ENCODE measurements at regions not wholly inside any gene's neighbourhood (a gene's known extent, or its start where the extent isn't known, plus 50 kb on each side); places are given as distances from the start of the nearest gene placed in this dataset.

DNA sequence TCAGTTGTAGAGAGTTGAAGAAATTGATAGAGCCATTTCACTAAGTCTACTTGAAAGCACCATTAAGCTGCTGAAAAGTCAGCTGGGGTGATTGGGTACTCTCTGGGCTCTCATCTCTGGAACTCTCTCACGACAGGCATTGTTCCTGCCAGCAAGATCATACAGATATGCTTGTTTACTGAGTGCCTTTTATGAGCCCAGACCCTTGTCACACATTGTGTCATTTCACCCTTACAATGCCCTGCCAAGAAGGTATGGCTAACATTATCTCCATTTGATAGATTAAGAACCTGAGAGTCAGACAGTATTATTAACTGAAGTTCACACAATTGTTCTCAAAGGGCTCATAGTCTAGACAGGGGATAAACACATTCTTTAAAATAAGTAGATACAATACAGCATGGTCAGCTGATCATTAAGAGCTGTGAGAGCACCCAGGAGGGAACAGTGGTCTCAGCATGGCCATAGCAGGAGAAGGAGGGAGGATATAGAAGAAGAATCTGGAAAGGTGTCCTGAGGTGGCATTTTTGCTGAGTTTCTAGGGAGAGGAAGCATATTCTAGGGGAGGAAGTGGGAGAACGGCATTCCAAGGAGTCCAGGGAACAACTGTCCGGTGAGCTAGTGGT is 580.5 kb downstream of the INSC start:
- Mint-ChIP-seq H3K4me1 (no peaks in the 10 kb centered on the region), H3K4me3 (no peak overlapping the region), H3K36me3 (ENCODE audit: low read depth) (no peaks in the 10 kb centered on the region), H3K9me3 (no peaks in the 10 kb centered on the region), H3K27me3 (no peaks in the 10 kb centered on the region), H3K27ac (no peak overlapping the region)
- CTCF ChIA-PET, result no interaction called here
- POLR2A ChIA-PET, result no interaction called here
- no peak for DNase-seq

DNA sequence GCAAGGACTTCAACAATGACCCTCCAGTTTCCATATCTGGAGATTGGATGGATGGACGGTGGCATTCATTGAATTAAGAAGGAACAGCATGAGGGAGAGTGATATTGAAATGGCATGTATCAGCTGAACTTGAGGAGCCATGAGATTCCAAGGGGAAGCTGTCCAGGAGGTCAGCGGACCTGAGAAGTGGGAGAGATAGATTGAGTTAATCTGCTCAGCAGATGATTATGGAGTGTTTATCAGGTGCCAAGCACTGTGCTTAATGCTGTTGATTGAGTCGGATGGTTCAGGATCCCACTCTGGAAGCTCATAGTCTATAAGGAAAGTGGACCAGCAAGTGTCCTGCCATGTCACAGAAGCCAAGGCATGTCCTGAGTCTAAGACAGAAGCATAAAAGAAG is 581.3 kb downstream of the INSC start:
- POLR2A ChIA-PET, result no interaction called here
- no peaks in the 10 kb centered on the region for H3K36me3 Mint-ChIP-seq (ENCODE audit: low read depth)
- no peak overlapping the region for H3K27ac Mint-ChIP-seq
- no peaks in the 10 kb centered on the region for H3K9me3 Mint-ChIP-seq
- DNase-seq, result no peak
- H3K4me1 Mint-ChIP-seq, result no peaks in the 10 kb centered on the region
- no peaks in the 10 kb centered on the region for H3K27me3 Mint-ChIP-seq
- CTCF ChIA-PET, result no interaction called here
- no peak overlapping the region for H3K4me3 Mint-ChIP-seq

DNA sequence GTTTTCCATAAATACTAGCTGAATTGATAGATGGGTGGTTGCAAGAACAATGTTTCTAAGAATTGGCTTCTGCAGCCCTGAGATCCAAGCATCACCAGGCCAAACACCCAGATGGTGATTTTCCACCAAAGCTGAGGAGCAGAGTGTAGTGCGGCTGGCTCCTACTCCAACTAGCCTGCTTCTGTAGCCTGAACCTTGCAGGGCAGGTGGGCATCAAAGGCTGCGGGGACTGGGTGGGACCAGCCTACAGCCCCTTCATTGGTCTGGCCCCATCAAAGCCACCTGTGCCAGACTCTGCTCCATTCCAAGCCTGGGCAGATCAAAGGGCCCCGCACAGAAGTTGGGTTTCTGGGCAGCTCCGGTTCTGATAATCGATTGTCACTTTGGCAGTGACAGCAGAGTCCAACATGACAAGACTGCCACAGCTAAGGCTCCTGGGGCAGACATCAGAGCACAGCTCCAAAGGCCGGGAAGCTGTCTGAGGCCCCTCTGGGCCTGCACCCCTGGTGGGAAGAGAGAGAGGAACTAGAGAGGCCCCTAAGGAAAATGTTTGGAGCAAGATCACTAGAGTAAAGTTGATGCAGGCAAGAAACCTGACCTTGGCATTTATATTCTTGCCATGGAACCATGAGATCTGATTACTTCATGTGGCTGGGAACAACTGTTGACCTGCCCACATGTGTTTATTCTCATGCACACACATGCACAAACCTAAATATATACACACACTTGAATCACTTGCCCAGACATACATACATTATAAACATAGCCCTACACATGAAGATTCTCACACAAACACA is 582.9 kb downstream of the INSC start:
- Mint-ChIP-seq H3K27ac (no peak overlapping the region), H3K9me3 (no peaks in the 10 kb centered on the region), H3K4me1 (no peaks in the 10 kb centered on the region), H3K4me3 (no peak overlapping the region), H3K27me3 (no peaks in the 10 kb centered on the region), H3K36me3 (ENCODE audit: low read depth) (no peaks in the 10 kb centered on the region)
- CTCF ChIA-PET, result no interaction called here
- POLR2A ChIA-PET, result no interaction called here
- DNase-seq, result no peak

DNA sequence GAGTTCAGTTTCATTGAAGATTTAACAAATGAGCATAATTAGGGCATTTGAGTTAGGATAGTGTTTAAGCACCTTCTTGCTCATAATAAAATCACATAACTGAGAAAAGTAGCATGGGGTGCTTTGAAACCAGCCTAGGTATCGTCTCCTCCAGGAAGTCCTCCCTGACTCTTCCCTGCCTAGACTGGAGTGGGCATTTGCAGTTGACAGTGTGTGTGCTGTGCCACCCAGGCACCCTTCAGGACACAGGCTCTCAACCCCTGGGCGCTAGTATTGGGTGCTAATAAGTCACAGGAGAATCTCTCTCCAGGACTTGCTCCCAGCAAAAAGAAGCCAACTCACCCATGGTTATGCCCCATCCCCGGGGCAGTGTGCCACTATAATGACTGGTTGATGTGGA is 584.1 kb downstream of the INSC start:
- no peak for DNase-seq
- no peak overlapping the region for H3K4me3 Mint-ChIP-seq
- no peaks in the 10 kb centered on the region for H3K27me3 Mint-ChIP-seq
- ChIA-PET POLR2A (no interaction called here), CTCF (no interaction called here)
- H3K9me3 Mint-ChIP-seq, result no peaks in the 10 kb centered on the region
- H3K36me3 Mint-ChIP-seq (ENCODE audit: low read depth), result no peaks in the 10 kb centered on the region
- H3K4me1 Mint-ChIP-seq, result no peaks in the 10 kb centered on the region
- no peak overlapping the region for H3K27ac Mint-ChIP-seq

DNA sequence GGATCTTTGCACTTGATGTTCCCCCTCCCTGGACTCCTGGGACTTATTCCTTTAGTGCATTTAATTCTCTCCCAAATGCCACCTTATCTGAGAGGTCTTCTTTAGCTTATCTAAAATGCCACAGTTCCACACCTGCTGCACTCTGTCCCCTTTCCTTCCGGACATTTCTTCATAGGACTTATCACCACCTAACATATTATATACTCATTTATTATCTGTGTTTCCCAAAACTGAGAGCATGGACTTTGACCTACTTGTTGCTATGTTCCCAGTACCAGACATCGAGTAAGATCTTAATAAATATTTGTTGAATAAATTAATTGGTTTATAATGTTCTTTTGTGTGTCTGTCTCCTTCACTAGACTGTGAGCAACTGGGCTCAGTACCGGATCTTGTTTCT is 585.3 kb downstream of the INSC start:
- Mint-ChIP-seq H3K4me1 (no peaks in the 10 kb centered on the region), H3K27ac (no peak overlapping the region), H3K36me3 (ENCODE audit: low read depth) (no peaks in the 10 kb centered on the region), H3K27me3 (no peaks in the 10 kb centered on the region), H3K4me3 (no peak overlapping the region), H3K9me3 (no peaks in the 10 kb centered on the region)
- ChIA-PET CTCF (no interaction called here), POLR2A (no interaction called here)
- DNase-seq, result no peak

DNA sequence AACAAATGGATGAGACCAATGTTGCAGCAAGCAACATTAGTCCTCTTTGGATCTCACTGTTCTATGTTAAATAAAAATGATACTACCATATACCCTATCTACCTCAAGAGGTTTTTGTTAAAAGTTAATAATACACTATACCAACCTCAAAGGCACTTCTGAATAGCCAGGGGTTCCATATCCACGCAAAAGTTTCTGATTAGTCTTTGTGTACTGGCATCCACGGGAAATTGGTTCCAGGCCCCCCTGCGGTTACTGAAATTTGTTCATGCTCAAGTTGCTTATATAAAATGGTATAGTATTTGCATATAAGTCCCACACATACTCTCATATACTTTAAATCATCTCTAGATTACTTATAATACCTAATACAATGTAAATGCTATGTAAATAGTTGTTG is 585.7 kb downstream of the INSC start:
- no peaks in the 10 kb centered on the region for H3K36me3 Mint-ChIP-seq (ENCODE audit: low read depth)
- H3K27me3 Mint-ChIP-seq, result no peaks in the 10 kb centered on the region
- no peak for DNase-seq
- no peaks in the 10 kb centered on the region for H3K4me1 Mint-ChIP-seq
- ChIA-PET CTCF (no interaction called here), POLR2A (no interaction called here)
- no peak overlapping the region for H3K4me3 Mint-ChIP-seq
- H3K27ac Mint-ChIP-seq, result no peak overlapping the region
- H3K9me3 Mint-ChIP-seq, result no peaks in the 10 kb centered on the region

DNA sequence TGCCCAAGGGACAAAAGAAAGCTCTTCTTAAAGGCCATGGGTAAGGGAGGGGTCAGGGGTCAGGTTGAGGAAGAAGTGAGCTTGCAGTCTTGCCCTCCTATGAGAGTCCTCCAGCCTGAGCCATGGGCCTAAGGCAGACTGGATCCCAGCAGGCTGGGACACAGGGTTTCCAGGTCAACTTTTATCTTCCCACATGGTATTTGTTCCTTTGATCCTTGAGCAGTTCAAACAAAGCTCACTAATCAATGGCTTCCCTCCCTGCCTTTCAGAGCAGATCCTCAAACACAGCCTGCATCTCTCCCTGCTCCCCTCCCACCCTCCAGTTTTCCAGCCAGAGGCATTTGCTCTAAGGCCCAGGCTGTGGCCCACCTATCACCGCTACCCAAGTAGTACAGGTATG is 589.3 kb downstream of the INSC start:
- DNase-seq, result no peak
- no peak overlapping the region for H3K4me3 Mint-ChIP-seq
- POLR2A ChIA-PET, result no interaction called here
- H3K27me3 Mint-ChIP-seq, result no peaks in the 10 kb centered on the region
- H3K4me1 Mint-ChIP-seq, result no peaks in the 10 kb centered on the region
- CTCF ChIA-PET, result no interaction called here
- H3K9me3 Mint-ChIP-seq, result no peaks in the 10 kb centered on the region
- H3K27ac Mint-ChIP-seq, result no peak overlapping the region
- H3K36me3 Mint-ChIP-seq (ENCODE audit: low read depth), result no peaks in the 10 kb centered on the region

DNA sequence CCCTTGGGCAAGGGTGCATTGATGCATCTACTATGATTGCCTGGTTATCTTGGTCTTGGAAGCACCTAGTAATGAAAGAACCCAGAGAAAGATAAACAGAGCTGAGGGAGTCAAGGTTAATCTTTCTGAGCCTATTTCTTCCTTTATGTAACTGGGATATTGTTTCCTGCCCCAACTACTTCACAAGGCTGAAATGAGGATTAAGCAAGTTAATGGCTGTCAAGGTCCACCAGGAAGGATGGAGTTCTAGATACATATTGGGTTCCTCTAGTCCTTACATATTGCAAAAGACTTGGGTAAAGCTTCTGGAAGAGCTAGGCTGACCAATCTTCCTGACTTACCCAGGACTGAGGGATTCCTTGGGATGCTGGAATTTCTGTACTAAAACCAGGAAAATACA is 589.8 kb downstream of the INSC start:
- ChIA-PET POLR2A (no interaction called here), CTCF (no interaction called here)
- Mint-ChIP-seq H3K4me1 (no peaks in the 10 kb centered on the region), H3K9me3 (no peaks in the 10 kb centered on the region), H3K36me3 (ENCODE audit: low read depth) (no peaks in the 10 kb centered on the region), H3K27me3 (no peaks in the 10 kb centered on the region), H3K4me3 (no peak overlapping the region), H3K27ac (no peak overlapping the region)
- no peak for DNase-seq

DNA sequence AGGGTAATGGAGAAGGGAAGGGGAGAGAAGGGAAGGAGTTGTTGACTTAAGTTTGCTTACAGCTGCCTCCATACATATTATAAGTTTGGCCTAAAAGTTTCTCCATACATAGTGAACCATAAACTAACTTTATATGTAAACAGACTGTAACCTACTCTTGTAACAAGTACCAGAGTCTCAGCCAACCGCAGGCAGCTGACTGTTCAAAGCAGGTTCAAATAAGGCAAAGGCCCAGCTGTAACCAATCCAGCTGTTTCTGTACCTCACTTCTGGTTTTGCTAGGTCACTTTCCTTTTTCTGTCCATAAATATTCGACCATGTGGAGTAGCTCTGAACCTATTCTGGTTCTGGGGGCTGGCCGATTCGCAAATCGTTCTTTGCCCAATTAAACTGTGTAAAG is 591.2 kb downstream of the INSC start:
- Mint-ChIP-seq H3K9me3 (no peaks in the 10 kb centered on the region), H3K4me3 (no peak overlapping the region), H3K36me3 (ENCODE audit: low read depth) (no peaks in the 10 kb centered on the region), H3K4me1 (no peaks in the 10 kb centered on the region), H3K27me3 (no peaks in the 10 kb centered on the region), H3K27ac (no peak overlapping the region)
- DNase-seq, result no peak
- POLR2A ChIA-PET, result no interaction called here
- CTCF ChIA-PET, result no interaction called here

DNA sequence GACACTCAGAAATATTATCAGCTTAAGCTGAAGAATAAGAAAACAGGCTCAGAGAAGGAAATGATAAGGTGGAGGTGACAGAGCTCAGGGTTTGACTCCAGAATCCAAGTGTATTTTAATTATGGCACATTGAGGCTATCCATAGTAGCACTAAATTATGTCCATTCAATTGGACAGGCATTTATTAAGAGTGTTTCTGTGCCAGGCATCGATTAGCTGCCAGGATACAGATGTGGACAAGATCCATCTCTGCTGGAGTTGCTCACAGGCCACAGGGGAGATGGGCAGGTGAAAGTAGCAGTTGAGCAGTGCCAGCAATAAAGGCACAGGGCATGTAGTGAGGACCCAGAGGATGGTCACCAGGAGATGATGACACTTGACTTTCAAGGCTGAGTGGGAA is 592.5 kb downstream of the INSC start:
- CTCF ChIA-PET, result no interaction called here
- no peak overlapping the region for H3K27ac Mint-ChIP-seq
- no peaks in the 10 kb centered on the region for H3K4me1 Mint-ChIP-seq
- no peak for DNase-seq
- H3K4me3 Mint-ChIP-seq, result no peak overlapping the region
- POLR2A ChIA-PET, result no interaction called here
- H3K27me3 Mint-ChIP-seq, result no peaks in the 10 kb centered on the region
- no peaks in the 10 kb centered on the region for H3K9me3 Mint-ChIP-seq
- H3K36me3 Mint-ChIP-seq (ENCODE audit: low read depth), result no peaks in the 10 kb centered on the region

DNA sequence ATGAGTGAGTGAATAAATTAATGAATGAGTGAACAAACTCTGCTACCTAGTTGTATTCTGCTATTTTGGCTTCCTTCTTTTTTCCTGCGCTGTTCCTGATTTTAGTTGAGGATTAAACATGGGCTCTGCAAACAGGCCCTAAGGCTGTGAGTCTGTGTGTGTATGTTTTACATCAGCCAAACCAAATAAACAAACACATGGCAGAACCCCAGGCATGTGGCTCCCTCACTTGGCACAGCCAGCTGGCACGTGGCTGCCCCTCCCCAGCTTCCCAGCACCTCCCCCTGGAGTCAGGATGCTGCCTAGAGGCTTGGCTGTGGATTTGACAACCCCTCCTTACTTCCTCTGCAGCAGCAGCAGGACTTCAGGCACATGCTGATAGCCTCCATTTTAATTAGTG is 593.2 kb downstream of the INSC start:
- CTCF ChIA-PET, result no interaction called here
- POLR2A ChIA-PET, result no interaction called here
- Mint-ChIP-seq H3K4me3 (no peak overlapping the region), H3K27me3 (no peaks in the 10 kb centered on the region), H3K9me3 (peaks cover 2% of the 10 kb centered on the region), H3K36me3 (ENCODE audit: low read depth) (no peaks in the 10 kb centered on the region), H3K27ac (no peak overlapping the region), H3K4me1 (no peaks in the 10 kb centered on the region)
- no peak for DNase-seq

DNA sequence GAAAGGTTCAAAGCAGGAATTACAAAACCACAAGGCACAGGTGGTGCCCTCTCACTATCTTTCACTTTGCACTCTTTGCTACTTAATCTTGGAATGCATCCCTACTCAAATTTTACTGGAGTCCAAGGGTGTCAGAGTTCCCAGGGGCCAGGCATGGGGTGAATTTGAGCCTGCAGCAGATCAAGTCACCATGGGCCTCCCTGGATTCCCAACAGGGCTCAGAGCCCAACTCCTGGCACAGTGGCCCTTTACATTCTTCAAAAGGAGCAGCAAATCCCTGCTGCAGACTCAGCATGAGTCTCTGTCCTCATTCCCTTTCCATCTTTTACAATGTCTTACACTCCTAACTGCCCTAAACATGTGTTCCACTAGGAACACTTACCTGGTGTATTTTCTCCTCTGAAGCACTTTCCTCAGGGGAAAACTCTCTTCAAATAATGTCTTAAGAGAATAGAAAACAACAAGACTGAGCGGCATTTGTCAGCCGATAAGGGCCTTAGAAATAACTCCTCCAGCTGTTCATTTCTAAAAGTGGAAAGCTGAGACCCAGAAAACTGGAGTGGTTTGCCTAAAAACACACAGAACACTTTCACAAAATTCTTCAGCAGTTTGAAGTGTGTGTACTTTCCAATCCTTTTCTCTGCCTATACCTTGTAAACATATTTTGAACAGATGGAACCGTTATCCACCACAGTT is 596.0 kb downstream of the INSC start:
- no peaks in the 10 kb centered on the region for H3K4me1 Mint-ChIP-seq
- POLR2A ChIA-PET, result no interaction called here
- no peak overlapping the region for H3K27ac Mint-ChIP-seq
- H3K4me3 Mint-ChIP-seq, result no peak overlapping the region
- no peaks in the 10 kb centered on the region for H3K36me3 Mint-ChIP-seq (ENCODE audit: low read depth)
- peaks cover 2% of the 10 kb centered on the region for H3K9me3 Mint-ChIP-seq
- no peak for DNase-seq
- no peaks in the 10 kb centered on the region for H3K27me3 Mint-ChIP-seq
- CTCF ChIA-PET, result no interaction called here

DNA sequence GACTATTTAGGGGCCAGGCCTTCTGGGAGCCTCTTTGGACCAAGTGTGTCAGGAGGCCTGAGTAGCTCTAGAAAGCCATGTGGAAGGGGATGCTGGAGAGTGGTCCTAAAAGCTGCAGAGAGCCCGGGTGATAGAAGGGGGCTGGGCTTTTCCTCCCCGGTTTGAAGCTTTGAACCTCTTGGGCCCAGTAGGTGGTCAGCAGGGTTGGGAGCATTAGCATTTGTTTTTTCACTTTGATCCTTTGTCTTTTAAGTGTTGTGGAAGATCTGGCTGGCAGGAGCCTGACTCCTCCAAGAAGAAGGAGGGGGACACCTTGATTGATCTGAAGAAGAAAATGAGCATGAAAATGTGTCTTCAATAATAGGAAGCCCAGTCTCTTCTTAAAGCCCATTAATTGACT is 596.6 kb downstream of the INSC start:
- Mint-ChIP-seq H3K27ac (no peak overlapping the region), H3K36me3 (ENCODE audit: low read depth) (no peaks in the 10 kb centered on the region), H3K27me3 (no peaks in the 10 kb centered on the region), H3K4me1 (no peaks in the 10 kb centered on the region), H3K9me3 (peaks cover 2% of the 10 kb centered on the region), H3K4me3 (no peak overlapping the region)
- DNase-seq, result no peak
- ChIA-PET POLR2A (no interaction called here), CTCF (no interaction called here)

Measured in activated CD4-positive, alpha-beta memory T cell treated with anti-CD3 and anti-CD28 coated beads, Interleukin-2, amount 10 ng/mL, durations not matched to agents 7 days and 5 days (primary cell).